NCI-H1417 treated with DMSO at 0.1 percent for 48 hours (cell line): ENCODE measurements at regions not wholly inside any gene's neighbourhood (a gene's known extent, or its start where the extent isn't known, plus 50 kb on each side); places are given as distances from the start of the nearest gene placed in this dataset.
A peak's percentile ranks its signal among the peaks of the same experiment; 100 is the strongest.

Source experiments
- DNase-seq: peaks from one replicate; lab custom pipeline; 2025; lab: John Stamatoyannopoulos, UW

DNA sequence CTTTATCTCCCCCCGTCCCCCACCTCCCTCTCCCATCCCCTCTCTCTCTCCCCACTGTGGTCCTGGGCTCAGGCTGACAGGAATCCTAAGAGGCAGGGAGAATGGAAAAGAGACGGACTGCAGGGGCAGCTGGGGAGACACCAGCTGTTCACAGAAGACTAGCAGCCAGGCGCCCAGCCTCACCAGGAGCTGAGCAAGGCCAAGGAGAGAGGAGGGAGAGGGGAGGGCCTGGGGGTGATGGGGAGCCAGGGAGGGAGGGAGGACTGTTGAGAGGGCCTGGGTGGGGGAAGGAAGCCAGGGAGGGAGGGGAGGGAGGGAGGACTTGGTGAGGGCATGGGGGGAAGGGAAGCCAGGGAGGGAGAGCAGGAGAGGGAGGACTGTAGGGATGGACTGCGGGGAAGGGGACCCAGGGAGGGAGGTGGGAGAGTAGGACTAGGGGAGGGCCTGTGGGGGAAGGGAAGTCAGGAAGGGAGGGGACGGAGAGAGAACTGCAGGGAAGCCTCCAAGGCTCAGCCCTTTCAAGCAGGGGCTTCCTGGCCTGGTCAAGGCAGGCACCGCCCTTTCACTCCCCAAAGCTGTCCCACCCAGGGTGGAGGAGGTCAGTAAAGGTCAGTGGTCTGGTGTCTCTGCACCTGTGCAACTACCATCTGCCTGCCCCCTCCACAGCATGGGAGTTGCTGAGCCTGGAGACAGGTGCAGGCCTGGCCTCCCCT lies 517.7 kb upstream of the MYT1L start:
- peak; percentile 15 for DNase-seq

DNA sequence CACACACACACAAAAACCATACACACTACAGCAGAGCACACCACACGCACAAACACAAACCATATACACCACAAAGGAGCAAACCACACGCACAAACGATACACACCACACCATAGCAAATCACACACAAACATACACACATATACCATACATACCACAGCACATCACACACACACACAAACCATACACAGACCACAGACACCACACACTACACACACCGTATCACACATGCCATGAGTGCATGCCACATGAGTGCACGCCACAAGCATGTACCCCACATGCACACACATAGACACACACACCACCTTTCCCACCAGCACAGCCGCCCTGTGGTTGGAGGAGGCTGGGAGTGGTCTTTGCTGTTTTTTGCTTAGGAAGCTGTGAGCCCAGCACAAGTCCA lies 517.1 kb upstream of the MYT1L start:
- DNase-seq, result no peak

DNA sequence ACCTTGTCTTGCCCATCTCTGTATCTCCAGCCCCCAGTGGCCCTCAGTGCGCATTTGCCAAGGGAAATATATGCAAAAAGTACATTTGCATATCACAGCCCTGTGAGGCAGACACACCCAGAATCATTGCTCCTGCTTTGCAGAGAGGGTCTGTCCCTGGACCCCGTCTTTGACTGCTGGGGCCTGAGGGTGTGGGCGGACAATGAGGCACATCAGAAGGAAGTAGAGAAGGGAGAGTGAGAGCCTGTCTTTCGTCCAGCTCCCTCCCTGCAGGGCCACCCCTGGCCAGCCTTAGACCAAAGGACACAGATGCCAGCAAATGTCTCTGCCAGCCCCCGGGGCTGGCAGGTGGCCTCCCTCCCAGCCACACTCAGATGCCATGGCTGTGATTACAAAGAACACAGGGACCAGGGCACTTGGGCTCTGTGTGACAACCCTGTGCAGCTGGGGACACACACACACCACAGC lies 516.2 kb upstream of the MYT1L start:
- DNase-seq, result no peak

DNA sequence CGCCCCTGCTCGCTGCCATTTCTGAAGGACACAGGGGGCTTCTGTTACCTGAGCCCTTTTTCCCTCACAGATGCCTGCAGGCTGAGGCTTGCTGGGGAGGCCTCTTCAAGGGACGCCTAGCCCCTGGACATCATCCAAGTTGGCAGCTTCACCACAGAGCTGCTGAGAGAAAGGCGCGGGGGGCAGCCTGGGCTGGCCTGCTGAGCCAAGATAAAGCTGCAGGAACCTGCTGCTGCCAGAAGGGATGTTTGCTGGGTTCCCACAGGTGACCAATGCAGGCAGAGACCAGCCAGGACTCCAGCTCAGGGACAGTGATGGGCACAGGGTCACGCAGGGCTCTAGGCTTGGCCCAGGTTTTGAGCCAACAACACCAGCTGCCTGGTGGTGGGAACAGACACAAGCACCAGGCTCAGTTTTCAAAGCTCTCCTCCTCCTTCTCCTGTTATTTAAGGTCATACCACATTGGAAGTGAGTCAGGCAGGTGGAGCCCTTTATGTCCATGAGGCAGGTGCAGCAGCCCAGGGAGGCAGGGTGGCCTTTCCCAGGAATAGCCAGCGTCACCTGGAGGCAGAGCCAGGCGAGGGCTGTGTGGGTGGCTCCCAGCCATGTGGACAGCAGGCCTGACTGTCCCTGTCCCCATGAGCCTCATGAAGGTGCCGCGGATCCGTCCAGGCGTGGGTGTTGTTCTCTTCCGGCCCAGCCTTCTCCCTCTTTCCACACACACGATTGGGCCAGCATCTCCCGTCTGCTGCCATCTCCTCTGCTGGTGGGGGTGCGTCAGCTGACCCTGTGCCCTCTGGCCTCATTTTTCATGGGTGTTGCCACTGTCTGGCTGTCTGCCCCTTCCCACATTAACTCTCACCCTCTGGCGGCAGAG lies 515.5 kb upstream of the MYT1L start:
- peak; percentile 54 for DNase-seq

DNA sequence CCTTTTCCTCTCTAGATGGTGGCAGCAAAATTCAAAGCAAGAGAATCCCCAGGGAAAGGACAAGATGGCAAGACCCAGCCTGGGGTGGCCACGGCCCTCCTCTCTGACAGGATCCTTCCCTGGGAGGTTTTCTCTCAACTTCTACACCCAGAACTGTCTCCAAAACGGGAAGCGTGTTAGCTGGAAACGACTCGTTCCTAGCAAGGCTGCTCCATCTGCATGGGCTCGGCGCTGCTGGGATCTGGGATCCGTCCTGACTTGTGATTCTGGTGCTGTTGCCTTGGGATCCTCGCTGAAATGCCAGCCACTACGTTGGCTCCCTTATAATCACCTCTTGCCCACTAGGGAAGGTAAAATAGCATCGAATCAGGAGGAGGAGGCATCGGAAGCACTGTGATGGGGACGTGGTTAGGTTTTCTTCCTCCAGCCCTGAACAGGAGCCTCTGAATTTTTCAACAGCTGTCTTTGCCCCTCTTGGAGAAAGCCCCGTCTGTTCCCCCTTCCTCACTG lies 514.8 kb upstream of the MYT1L start:
- no peak for DNase-seq

DNA sequence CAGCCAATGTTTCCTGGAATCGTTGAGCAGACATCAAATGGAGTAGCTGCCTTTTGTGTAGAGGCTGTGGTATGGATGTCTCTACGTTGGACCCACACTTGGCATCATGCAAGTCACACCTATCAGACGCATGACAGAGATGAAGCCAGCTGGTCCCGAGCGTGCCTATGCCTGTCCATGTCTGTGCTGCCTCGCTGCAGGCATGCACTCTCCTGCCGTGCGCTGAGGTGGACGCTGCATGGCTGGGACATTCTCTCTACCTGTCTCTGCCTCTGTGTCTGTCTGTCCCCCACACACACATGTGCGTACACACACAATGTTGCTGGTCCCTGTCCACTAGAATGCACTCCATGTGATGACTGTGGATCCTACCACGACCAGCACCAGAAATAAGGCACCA lies 514.2 kb upstream of the MYT1L start:
- DNase-seq, result no peak

DNA sequence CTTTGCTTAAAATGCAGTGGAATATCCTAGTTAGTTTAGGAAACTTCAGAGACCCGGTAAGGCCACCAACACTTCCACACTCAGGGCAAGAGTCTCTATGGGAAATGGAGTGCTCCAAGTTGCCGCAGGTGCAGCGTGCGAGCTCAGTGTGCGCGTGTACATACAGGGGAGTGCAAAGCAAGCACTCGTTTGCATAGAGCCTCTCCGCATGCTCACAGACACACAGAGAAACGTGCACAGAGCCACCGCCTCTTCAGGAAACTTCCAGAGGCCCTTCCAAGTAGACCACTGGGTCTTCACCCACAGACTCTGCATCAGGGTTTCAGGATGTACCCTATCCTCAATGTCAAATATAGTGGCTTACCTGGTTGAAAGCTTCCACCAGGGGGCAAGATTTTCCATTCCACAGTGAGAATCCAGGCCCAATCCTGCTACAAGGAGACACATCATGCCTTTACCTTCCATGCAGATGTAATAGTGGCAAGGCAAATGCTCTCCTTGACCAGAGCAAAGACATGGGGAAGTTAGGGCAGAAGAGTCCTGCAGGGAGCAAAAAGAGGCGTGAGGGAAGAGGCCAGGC lies 513.0 kb upstream of the MYT1L start:
- DNase-seq, result no peak

DNA sequence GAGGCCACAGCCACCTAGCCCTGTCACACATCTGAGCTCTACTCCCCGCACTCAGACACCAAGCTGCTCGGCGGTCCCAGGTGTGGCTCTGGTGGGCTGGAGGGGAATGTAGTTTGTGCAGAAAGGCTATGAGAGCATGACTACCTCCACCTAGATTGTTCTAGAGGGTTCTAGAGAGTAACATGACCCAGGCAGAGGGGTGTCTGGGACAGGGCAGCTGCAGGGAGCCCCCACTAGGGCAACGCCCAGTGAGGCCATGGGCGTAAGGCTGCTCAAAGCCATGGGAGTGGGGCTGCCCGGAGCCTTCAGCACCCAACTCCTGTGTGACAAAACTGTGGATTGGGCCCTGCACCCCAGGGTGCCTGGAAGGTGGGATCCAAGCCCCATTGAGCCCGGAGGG lies 511.4 kb upstream of the MYT1L start:
- no peak for DNase-seq

DNA sequence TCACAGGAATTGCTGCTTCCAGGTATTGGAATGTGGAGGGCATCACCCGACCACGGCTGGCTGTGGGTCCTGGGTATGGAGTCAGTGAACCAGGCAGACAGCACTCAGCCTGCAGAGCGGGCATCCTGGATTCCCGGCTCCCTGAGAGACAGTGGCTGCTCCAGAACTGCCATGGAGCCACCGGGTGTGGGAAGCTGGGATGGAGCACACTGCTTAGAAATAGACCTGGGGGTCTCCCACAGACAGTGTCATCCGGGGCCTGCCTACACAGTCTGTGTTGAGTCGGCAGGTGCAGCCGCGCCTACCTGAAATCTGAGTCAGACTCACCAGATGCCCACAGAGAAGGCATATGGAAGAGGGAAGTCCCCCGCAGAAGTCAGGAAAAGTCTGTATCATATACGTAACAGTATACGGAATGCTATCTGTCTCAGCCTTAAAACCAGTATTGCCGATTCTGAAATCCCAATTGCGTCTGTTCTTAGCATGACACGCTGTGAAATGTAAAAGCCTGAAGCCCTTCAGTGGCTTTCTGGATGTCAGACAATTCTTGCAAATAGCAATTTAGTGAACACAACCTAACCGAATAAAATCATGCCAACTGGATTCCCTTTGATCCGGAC lies 509.7 kb upstream of the MYT1L start:
- DNase-seq, result no peak

DNA sequence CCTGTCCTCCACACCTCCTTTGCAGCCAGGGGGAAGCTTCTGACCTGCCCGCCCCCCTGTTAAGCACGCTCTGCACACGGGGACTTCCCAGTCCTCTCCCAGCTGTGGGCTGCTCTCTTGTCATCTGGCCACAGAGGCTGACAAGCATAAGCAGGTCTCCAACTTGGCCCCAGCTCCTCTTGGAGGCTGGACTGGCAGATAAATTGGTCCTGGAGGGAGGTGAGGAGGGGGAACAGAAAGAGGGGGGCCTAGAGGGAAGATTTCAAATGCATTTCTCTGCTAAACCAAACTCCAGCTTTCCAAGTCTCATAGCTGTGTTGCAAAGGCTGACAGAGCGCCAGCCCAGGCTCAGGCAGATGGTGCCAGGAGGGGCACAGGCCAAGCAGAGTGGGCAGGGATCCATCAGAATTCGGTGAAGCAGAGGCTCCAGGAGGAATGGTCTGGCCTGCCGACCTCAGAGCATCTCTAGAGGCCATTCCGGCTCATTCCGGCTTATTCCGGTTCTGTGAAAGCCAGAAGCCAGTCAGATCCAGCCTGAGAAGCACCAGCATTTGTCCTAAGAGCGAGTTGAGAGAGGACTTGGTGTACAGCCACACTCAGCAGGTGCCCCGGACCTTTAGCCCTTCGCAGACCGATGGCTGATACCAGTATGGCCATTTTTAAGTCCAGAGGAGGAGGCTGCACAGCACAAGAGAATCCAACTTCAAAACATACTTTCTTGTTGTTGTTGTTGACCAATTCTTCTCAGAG lies 508.9 kb upstream of the MYT1L start:
- no peak for DNase-seq

DNA sequence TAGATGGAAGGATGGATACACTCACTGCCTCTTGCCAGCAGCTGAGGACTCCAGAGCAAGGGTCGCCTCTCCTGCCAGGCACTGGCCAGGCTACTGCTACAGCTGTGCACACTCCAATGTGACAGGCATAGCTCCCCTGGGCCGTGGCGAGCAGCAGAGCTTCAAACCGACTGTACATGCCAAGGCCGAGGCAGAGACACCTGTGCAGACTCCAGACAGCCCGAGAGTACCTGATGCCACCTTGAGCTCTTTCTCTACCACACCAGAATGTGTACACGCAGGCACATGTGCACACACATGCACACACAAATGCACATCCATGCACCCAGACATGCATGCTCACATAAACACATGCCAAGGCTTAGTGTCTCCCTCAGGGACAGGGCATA lies 508.3 kb upstream of the MYT1L start:
- DNase-seq, result no peak

DNA sequence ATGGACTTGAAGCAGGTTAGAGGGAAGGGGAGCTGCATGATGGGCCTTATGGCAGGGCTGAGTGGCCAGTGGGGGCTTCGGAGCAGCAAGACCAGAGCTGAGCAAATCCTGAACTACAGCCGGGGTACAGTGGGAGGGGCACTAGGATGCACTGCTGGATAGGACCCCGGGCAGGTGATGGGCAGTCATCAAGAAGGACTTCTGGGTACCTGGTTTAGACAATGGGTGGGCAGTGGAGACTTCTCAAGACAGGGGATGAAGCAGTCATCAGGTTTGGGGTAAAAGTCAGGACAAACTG lies 507.4 kb upstream of the MYT1L start:
- DNase-seq, result no peak

DNA sequence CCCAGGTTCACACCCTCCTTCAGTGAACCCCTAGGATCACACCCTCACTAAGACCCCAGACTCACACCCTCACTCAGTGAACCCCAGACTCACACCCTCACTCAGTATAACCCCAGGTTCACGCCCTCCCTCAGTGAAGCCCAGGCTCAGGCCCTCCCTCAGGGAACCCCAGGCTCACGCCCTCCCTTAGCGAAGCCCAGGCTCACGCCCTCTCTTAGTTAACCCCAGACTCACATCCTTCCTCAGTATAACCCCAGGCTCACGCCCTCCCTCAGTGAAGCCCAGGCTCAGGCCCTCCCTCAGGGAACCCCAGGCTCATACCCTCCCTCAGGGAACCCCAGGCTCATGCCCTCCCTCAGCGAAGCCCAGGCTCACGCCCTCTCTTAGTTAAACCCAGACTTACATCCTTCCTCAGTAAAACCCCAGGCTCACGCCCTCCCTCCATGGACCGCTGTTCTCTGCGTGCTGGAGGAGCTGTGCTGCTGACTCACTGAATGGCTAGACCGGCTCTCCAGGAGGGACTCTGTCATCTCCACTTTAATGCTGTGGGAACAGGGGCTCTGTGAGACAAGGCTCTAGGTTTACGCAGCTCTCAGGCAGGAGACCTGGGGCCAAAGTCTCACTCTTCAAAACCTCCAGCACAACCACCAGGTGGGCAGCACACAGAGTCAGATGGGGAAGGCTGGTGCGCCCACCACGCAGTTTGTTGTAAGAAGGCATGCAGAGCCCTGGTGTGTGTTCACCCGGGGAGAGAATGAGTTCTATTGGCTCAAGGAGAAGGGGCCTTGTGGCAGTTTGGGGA lies 506.9 kb upstream of the MYT1L start:
- DNase-seq, result no peak

DNA sequence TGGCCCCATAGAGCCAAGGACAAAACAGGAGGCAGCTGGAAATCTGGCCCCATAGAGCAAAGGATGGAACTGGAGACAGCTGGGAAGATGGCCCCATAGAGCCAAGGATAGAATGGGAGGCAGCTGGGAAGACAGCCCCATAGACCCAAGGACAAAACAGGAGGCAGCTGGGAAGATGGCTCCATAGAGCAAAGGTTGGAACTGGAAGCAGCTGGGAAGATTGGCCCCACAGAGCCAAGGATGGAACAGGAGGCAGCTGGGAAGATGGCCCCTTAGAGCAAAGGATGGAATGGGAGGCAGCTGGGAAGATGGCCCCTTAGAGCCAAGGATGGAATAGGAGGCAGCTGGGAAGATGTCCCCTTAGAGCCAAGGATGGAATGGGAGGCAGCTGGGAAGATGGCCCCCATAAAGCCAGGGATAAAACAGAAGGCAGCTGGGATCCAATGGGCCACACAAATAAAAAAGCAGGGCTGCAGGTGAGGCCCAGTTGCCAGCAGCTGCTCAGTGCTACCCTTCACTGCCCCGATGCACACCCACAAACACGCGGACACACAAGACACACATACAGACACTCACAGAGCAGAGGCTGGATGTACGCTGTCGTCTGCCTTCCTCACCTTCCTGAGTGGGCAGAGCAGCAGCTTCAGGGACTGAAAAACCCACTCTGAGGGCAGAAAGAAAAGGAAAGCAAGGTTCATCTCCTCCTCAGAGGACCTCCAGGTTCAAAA lies 505.4 kb upstream of the MYT1L start:
- no peak for DNase-seq

DNA sequence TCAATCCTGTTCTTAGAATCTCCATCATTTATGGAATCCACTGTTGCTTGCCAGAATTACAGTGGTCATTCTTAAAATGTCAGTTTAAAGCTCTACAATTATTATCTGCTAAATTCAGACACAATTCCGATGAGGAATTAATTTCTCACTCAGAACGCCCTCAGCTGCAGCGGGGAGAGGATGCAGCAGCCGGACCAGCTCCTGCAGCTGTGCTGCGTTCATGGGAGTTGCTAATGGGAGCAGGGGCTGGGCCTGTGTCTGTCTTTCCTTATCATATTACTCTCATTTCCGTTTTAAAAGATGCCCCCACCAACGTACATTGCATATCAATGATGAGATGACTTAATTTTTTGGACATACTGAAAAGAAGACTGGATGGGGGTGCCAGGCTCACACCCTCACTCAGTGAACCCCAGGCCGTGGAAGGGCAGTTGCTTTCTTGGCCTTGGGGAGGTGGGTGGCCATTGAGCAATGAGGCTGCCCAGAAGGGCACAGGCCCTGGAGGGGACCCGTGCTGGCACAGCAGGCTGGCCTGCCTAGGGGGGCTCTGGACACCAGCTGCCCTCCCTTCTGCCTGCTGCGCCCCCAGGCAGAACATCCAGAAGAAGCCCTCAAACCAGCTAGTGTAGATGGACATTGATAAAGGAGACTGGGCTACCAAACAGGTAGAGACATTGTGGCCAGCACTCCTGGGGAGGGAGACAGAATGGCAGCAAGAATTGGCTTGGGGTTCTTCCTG lies 503.6 kb upstream of the MYT1L start:
- no peak for DNase-seq

DNA sequence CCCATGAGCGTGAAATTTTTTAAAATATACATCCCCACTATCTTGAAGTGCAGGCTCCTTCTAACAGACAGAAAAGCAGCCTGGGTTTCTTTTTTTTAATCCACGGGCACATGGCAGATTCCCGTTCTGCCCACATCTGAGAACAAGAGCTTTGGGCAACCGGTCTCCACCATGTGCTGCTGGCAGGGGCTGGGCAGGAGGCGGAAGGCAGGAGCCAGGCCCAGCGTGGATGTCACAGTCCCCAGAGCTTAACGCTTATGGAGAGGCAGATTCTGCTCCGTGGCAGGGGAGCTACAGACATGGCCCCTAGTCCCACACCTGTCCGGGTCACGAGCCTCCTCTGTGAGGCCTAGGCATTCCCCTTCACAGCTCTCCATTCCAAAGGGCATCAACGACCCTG lies 503.0 kb upstream of the MYT1L start:
- DNase-seq, result no peak

DNA sequence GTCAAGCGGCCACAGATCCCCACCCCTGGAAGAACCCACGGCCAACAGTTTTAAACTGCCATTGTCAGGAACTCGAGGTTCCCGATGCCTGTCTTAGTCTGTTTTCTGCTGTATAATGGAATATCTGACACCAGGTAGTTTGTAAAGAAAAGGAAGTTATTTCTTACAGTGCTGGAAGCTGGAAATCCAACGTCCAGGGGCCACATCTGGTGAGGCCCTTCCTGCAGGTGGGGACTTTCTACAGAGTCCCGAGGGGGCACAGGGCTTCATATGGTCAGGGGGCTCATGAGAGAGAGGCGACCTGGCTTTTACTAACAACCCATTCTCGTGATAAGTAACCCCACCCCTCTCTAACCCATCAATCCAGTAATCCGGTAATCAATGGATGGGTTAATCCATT lies 501.6 kb upstream of the MYT1L start:
- DNase-seq, result no peak

DNA sequence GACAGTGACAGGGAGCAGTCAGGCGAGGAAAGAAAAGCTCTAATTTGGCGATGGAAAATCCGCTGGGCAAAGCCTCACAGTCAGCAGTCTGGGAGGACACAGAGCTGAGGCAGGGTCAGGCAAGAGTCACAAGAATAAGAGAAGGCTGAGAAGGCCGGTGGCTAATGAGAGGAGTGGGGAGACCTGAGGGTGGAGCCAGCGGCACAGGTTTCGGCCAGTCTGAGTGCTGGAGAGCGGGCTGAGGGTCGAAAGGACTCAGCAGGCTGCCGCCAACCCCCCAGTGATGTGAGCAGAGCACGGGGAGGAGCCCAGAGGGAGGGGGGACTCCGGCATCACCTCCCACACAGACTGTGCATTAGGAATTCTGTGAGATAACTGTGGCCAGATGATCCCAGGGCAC lies 500.6 kb upstream of the MYT1L start:
- no peak for DNase-seq

DNA sequence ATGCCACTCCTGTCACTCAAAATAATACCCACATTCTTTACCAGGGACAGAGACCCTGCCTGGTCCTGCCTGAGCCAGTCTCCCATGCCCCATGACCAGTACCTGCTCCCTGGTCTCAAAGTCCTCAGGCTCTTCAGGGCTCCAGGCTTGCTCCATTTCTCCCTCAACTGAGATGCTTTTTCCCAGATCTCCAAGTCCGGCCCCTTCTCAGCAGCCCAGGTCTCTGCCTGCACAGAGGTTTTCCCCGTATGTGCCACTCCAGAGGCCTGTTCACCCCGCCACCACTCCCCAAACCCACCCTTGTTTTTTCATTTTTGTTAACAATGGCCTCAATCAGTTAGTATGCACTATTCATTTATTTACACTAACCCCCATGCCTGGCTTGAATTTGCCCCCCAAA lies 499.5 kb upstream of the MYT1L start:
- DNase-seq, result no peak
